ENCODE measurements at regions not wholly inside any gene's neighbourhood (a gene's known extent, or its start where the extent isn't known, plus 50 kb on each side); places are given as distances from the start of the nearest gene placed in this dataset.

GRCh38 chr15:39315206-39315850 is 265.6 kb upstream of the THBS1 start:
- CTCF ChIA-PET, result no interaction called here
- ATAC-seq, result no peak
- DNase-seq, result no peak
- no peaks in the 10 kb centered on the region for H3K36me3 ChIP-seq (ENCODE audit: control insufficient read depth in 2 of 3, insufficient read depth in 3 of 3, low read length in 3 of 3)
- no peak overlapping the region for H3K27ac Mint-ChIP-seq
- H3K36me3 Mint-ChIP-seq, result no peaks in the 10 kb centered on the region
- H3K27ac ChIP-seq (ENCODE audit: low read depth, low read length), result no peak overlapping the region
- H3K4me1 ChIP-seq (ENCODE audit: control insufficient read depth in 2 of 2, insufficient read depth in 2 of 2, low read length in 2 of 2), result no peaks in the 10 kb centered on the region
- H3K27me3 ChIP-seq (ENCODE audit: control insufficient read depth in 2 of 2, insufficient read depth in 2 of 2, low read length in 2 of 2), result no peaks in the 10 kb centered on the region
- H3K9me3 ChIP-seq (ENCODE audit: control insufficient read depth in 2 of 3, low read length in 3 of 3), result peaks cover 0 to 6% (median 0%) of the 10 kb centered on the region in 3 experiments
- H3K27me3 Mint-ChIP-seq, result peaks cover 5 to 36% (median 10%) of the 10 kb centered on the region in 5 donors
- no peak overlapping the region for H3K4me3 Mint-ChIP-seq
- POLR2A ChIA-PET, result no interaction called here
- H3K4me1 Mint-ChIP-seq, result no peaks in the 10 kb centered on the region
- H3K9me3 Mint-ChIP-seq, result peaks cover 0 to 8% (median 2%) of the 10 kb centered on the region in 11 donors
- H3K4me3 ChIP-seq (ENCODE audit: low read length), result no peak overlapping the region
- intact Hi-C loops (cut with micrococcal nuclease), result no loop called here

DNA sequence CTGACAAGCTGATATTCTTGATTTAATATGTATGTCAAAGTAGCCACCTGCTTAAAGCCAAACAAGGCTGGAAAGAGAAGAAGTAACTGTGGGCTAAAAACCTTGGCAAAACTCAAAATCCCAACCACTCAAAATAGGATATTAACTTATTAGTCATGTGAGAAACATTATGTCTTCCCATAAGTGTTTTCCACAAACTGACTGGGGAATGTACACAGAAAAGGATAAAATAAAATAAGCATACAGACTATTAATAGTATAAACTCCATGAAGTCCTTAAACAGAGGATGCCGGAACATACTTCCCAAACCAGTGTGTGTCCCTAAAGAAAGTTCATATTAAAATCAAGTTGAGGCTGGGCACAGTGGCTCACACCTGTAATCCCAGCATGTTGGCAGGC is 263.7 kb upstream of the THBS1 start:
- Histone ChIP-seq H3K9me3 (ENCODE audit: control insufficient read depth in 2 of 3, low read length in 3 of 3) (peaks cover 0 to 7% (median 0%) of the 10 kb centered on the region in 3 experiments), H3K4me3 (ENCODE audit: low read length) (no peak overlapping the region), H3K27me3 (ENCODE audit: control insufficient read depth in 2 of 2, insufficient read depth in 2 of 2, low read length in 2 of 2) (no peaks in the 10 kb centered on the region), H3K36me3 (ENCODE audit: control insufficient read depth in 2 of 3, insufficient read depth in 3 of 3, low read length in 3 of 3) (no peaks in the 10 kb centered on the region), H3K4me1 (ENCODE audit: control insufficient read depth in 2 of 2, insufficient read depth in 2 of 2, low read length in 2 of 2) (no peaks in the 10 kb centered on the region), H3K27ac (ENCODE audit: low read depth, low read length) (no peak overlapping the region)
- ChIA-PET CTCF (no interaction called here), POLR2A (no interaction called here)
- Mint-ChIP-seq H3K36me3 (peaks cover 0 to 5% (median 0%) of the 10 kb centered on the region in 5 donors), H3K4me1 (no peaks in the 10 kb centered on the region), H3K27ac (no peak overlapping the region), H3K27me3 (peaks cover 5 to 33% (median 10%) of the 10 kb centered on the region in 5 donors), H3K4me3 (no peak overlapping the region), H3K9me3 (peaks cover 3 to 23% (median 9%) of the 10 kb centered on the region in 11 donors)
- intact Hi-C loops (cut with micrococcal nuclease), result no loop called here
- no peak for ATAC-seq
- no peak for DNase-seq

DNA sequence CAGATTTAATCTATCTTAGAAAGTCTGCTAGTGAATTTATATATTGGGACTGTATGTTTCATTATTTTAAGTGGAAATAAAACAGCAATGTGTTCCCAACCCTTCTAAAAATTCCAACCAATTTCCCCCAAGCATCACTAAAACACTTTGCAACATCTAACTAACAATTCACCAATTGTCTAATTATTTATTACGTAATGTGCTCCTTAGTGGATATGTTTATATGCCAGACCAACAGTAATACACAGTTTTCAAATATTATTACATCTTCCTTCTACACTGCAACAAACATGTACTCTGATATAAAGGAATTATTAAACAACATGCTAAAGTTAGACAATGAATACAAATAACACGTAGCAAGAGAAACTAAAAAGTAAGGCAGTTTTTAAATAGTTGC is 262.6 kb upstream of the THBS1 start:
- no peak overlapping the region for H3K27ac ChIP-seq (ENCODE audit: low read depth, low read length)
- ATAC-seq (no peak), DNase-seq (no peak)
- H3K9me3 Mint-ChIP-seq, result peaks cover 3 to 25% (median 9%) of the 10 kb centered on the region in 11 donors
- no peak overlapping the region for H3K4me3 ChIP-seq (ENCODE audit: low read length)
- H3K36me3 ChIP-seq (ENCODE audit: control insufficient read depth in 2 of 3, insufficient read depth in 3 of 3, low read length in 3 of 3), result no peaks in the 10 kb centered on the region
- H3K27me3 Mint-ChIP-seq, result peaks cover 5 to 35% (median 10%) of the 10 kb centered on the region in 5 donors
- no peak overlapping the region for H3K4me3 Mint-ChIP-seq
- CTCF ChIA-PET, result no interaction called here
- H3K36me3 Mint-ChIP-seq, result peaks cover 0 to 5% (median 0%) of the 10 kb centered on the region in 5 donors
- peaks cover 0 to 7% (median 0%) of the 10 kb centered on the region in 3 experiments for H3K9me3 ChIP-seq (ENCODE audit: control insufficient read depth in 2 of 3, low read length in 3 of 3)
- POLR2A ChIA-PET, result no interaction called here
- no peaks in the 10 kb centered on the region for H3K4me1 ChIP-seq (ENCODE audit: control insufficient read depth in 2 of 2, insufficient read depth in 2 of 2, low read length in 2 of 2)
- no peaks in the 10 kb centered on the region for H3K27me3 ChIP-seq (ENCODE audit: control insufficient read depth in 2 of 2, insufficient read depth in 2 of 2, low read length in 2 of 2)
- H3K27ac Mint-ChIP-seq, result no peak overlapping the region
- H3K4me1 Mint-ChIP-seq, result no peaks in the 10 kb centered on the region
- intact Hi-C loops (cut with micrococcal nuclease), result no loop called here

DNA sequence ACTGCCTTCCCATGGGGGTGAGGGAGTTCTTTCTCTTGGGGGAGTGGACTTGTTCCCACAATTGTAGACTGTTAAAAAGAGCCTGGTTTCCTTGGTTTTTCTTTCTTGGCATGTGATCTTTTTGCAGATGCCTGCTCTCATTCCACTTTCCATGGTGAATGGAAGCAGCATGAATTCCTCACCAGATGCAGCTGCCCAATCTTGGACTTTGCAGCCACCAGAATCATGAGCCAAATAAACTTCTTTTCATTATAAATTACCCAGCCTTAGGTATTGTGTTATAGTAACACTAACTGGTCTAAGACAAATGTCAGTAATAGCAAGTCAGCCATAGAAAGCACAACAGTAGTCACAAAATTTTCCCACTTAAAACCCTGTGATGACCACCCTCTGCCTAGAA is 260.5 kb upstream of the THBS1 start:
- POLR2A ChIA-PET, result no interaction called here
- H3K27me3 Mint-ChIP-seq, result peaks cover under 1 to 24% (median 6%) of the 10 kb centered on the region in 5 donors

DNA sequence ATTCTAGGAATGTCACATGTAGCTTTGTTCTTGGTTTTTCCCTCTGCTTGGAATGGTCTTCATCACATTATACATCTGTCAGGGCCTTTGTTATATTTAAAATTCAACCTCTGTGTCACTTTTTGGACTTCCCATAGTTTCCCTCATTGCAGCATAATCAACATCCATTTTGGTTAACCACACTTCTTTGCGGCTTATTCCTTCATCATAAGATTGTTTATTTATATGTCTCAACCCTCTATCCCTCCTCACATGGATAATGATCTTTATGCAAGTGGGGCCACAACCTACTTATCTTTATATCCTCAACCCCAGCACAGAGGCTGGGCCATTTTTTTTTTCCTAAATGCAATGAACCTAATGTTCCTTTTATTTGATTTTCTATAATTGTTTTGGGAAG is 260.0 kb upstream of the THBS1 start:
- ChIA-PET CTCF (no interaction called here), POLR2A (no interaction called here)
- peaks cover 3 to 25% (median 9%) of the 10 kb centered on the region in 11 donors for H3K9me3 Mint-ChIP-seq
- Histone ChIP-seq H3K4me1 (ENCODE audit: control insufficient read depth in 2 of 2, insufficient read depth in 2 of 2, low read length in 2 of 2) (no peaks in the 10 kb centered on the region), H3K36me3 (ENCODE audit: control insufficient read depth in 2 of 3, insufficient read depth in 3 of 3, low read length in 3 of 3) (no peaks in the 10 kb centered on the region), H3K27ac (ENCODE audit: low read depth, low read length) (no peak overlapping the region), H3K9me3 (ENCODE audit: control insufficient read depth in 2 of 3, low read length in 3 of 3) (peaks cover 0 to 7% (median 0%) of the 10 kb centered on the region in 3 experiments), H3K4me3 (ENCODE audit: low read length) (no peak overlapping the region), H3K27me3 (ENCODE audit: control insufficient read depth in 2 of 2, insufficient read depth in 2 of 2, low read length in 2 of 2) (no peaks in the 10 kb centered on the region)
- ATAC-seq (no peak), DNase-seq (no peak)
- no peak overlapping the region for H3K27ac Mint-ChIP-seq
- intact Hi-C loops (cut with micrococcal nuclease), result no loop called here
- peaks cover 6 to 28% (median 9%) of the 10 kb centered on the region in 5 donors for H3K27me3 Mint-ChIP-seq
- H3K4me1 Mint-ChIP-seq, result no peaks in the 10 kb centered on the region
- peaks cover 0 to 5% (median 0%) of the 10 kb centered on the region in 5 donors for H3K36me3 Mint-ChIP-seq
- no peak overlapping the region for H3K4me3 Mint-ChIP-seq

More for the DNA sequence above, 260.5 kb upstream of the THBS1 start:
- Mint-ChIP-seq H3K9me3 (peaks cover 3 to 25% (median 9%) of the 10 kb centered on the region in 11 donors), H3K4me3 (no peak overlapping the region), H3K36me3 (peaks cover 0 to 5% (median 0%) of the 10 kb centered on the region in 5 donors), H3K27ac (no peak overlapping the region), H3K4me1 (no peaks in the 10 kb centered on the region)
- H3K4me1 ChIP-seq (ENCODE audit: control insufficient read depth in 2 of 2, insufficient read depth in 2 of 2, low read length in 2 of 2), result no peaks in the 10 kb centered on the region
- DNase-seq, result no peak
- no peak for ATAC-seq
- intact Hi-C loops (cut with micrococcal nuclease), result no loop called here
- peaks cover 0 to 7% (median 0%) of the 10 kb centered on the region in 3 experiments for H3K9me3 ChIP-seq (ENCODE audit: control insufficient read depth in 2 of 3, low read length in 3 of 3)
- CTCF ChIA-PET, result no interaction called here
- H3K27me3 ChIP-seq (ENCODE audit: control insufficient read depth in 2 of 2, insufficient read depth in 2 of 2, low read length in 2 of 2), result no peaks in the 10 kb centered on the region
- H3K36me3 ChIP-seq (ENCODE audit: control insufficient read depth in 2 of 3, insufficient read depth in 3 of 3, low read length in 3 of 3), result no peaks in the 10 kb centered on the region
- no peak overlapping the region for H3K4me3 ChIP-seq (ENCODE audit: low read length)
- no peak overlapping the region for H3K27ac ChIP-seq (ENCODE audit: low read depth, low read length)

DNA sequence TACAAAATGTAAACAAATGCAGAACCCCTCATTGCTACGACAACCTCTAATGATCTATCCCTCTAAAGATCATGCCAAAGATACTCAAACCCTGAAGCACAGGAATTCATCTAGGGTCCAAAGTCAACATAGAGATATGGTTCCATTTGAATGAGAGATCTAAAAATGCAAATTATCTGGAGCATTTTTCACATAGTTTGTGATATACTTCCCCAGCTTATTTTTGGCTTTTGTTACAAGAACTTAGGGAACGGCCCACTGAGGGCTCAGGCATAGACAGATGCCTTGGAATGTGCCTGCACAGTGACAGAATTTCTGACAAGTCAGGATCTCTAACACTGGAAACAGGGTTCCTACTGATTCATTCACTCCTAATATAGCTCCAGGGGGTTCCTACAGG is 258.9 kb upstream of the THBS1 start:
- ChIA-PET POLR2A (no interaction called here), CTCF (no interaction called here)
- intact Hi-C loops (cut with micrococcal nuclease), result no loop called here
- Histone ChIP-seq H3K4me3 (ENCODE audit: low read length) (no peak overlapping the region), H3K27ac (ENCODE audit: low read depth, low read length) (no peak overlapping the region), H3K4me1 (ENCODE audit: control insufficient read depth in 2 of 2, insufficient read depth in 2 of 2, low read length in 2 of 2) (no peaks in the 10 kb centered on the region), H3K36me3 (ENCODE audit: control insufficient read depth in 2 of 3, insufficient read depth in 3 of 3, low read length in 3 of 3) (no peaks in the 10 kb centered on the region), H3K9me3 (ENCODE audit: control insufficient read depth in 2 of 3, low read length in 3 of 3) (peaks cover 0 to 7% (median 0%) of the 10 kb centered on the region in 3 experiments), H3K27me3 (ENCODE audit: control insufficient read depth in 2 of 2, insufficient read depth in 2 of 2, low read length in 2 of 2) (no peaks in the 10 kb centered on the region)
- Mint-ChIP-seq H3K27ac (no peak overlapping the region), H3K4me3 (no peak overlapping the region), H3K27me3 (peaks cover 7 to 34% (median 12%) of the 10 kb centered on the region in 5 donors), H3K4me1 (no peaks in the 10 kb centered on the region), H3K36me3 (peaks cover 0 to 5% (median 0%) of the 10 kb centered on the region in 5 donors), H3K9me3 (peaks cover 3 to 25% (median 9%) of the 10 kb centered on the region in 11 donors)
- DNase-seq (no peak), ATAC-seq (no peak)

GRCh38 chr15:39323157-39323556 is 257.7 kb upstream of the THBS1 start:
- peaks cover 12 to 31% (median 18%) of the 10 kb centered on the region in 5 donors for H3K27me3 Mint-ChIP-seq

More at GRCh38 chr15:39323157-39323556, 257.7 kb upstream of the THBS1 start:
- ChIA-PET POLR2A (no interaction called here), CTCF (no interaction called here)
- peaks cover 3 to 25% (median 9%) of the 10 kb centered on the region in 11 donors for H3K9me3 Mint-ChIP-seq
- H3K4me1 Mint-ChIP-seq, result no peaks in the 10 kb centered on the region
- Histone ChIP-seq H3K4me1 (ENCODE audit: control insufficient read depth in 2 of 2, insufficient read depth in 2 of 2, low read length in 2 of 2) (no peaks in the 10 kb centered on the region), H3K27me3 (ENCODE audit: control insufficient read depth in 2 of 2, insufficient read depth in 2 of 2, low read length in 2 of 2) (no peaks in the 10 kb centered on the region), H3K9me3 (ENCODE audit: control insufficient read depth in 2 of 3, low read length in 3 of 3) (peaks cover 0 to 7% (median 0%) of the 10 kb centered on the region in 3 experiments), H3K4me3 (ENCODE audit: low read length) (no peak overlapping the region), H3K36me3 (ENCODE audit: control insufficient read depth in 2 of 3, insufficient read depth in 3 of 3, low read length in 3 of 3) (no peaks in the 10 kb centered on the region), H3K27ac (ENCODE audit: low read depth, low read length) (no peak overlapping the region)
- intact Hi-C loops (cut with micrococcal nuclease), result no loop called here
- H3K4me3 Mint-ChIP-seq, result no peak overlapping the region
- no peak overlapping the region for H3K27ac Mint-ChIP-seq
- ATAC-seq (no peak), DNase-seq (no peak)
- peaks cover 0 to 5% (median 0%) of the 10 kb centered on the region in 5 donors for H3K36me3 Mint-ChIP-seq
